Forelimb muscle (tissue), 1 donor: ENCODE measurements at regions not wholly inside any gene's neighbourhood (a gene's known extent, or its start where the extent isn't known, plus 50 kb on each side); places are given as distances from the start of the nearest gene placed in this dataset.
A peak's percentile ranks its signal among the peaks of the same experiment; 100 is the strongest.
"Not testable (repeated sequence)": the region's sequence is repeated elsewhere in the genome, so short reads cannot be mapped to it uniquely, and the experiment has no call there.

Source experiments
- DNase-seq: peaks from one replicate; pipeline ENCODE4 v3.0.0-alpha.2; 2013; ENCODE audit warnings: low read depth

DNA sequence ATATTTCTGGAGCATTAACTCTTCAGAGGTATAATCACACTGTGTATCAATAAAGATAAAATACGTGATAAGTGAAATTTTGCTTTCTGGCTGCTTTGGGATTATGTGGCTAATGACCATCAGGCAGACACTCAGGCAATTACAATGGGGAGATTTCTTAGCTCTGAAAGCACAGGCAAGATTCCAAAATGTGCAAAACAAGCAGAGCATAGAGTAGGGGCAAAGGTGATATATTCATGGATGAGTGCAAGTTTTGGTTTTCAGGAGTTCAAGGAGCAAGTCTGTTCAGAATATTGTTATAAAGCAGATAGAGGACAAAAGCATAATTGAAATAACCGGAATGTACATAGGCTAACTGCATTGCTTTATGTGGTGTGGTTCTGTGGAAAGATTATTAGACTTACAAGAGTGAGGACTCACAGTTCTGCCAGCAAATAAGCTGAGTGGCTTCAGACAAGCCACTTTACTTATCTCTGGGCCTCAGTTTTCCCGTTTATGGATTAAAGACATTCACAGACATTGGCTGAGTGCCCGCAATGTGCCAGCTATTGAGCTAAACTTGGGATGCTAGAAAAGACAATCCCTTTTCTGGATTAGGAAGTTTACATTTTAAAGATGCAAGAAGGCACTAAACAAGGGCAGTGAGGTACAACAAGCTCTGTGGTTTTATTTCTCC lies 945.6 kb upstream of the ARRDC3 start:
- no peak for DNase-seq

DNA sequence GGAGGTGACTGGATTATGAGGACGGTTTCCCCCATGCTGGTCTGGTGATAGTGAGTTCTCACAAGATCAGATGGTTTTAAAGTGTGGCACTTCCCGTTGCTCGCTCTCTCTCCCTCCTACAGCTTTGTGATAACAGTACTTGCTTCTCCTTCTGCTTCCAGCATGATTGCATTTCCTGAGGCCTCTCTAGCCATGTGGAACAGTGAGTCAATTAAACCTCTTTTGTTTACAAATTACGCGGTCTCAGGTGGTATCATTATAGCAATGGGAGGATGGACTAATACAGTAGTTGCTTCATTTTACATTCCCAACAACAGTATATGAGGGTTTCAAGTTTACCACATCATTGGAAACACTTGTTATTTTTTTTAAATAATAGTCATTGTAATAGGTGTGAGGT lies 937.3 kb upstream of the ARRDC3 start:
- DNase-seq: no peak

GRCh38 chr5:92313385-92313784 lies 930.3 kb upstream of the ARRDC3 start:
- DNase-seq: no peak

- DNase-seq: peak; percentile 35
These were observed 926.3 kb upstream of the ARRDC3 start for GRCh38 chr5:92309336-92309991.

DNA sequence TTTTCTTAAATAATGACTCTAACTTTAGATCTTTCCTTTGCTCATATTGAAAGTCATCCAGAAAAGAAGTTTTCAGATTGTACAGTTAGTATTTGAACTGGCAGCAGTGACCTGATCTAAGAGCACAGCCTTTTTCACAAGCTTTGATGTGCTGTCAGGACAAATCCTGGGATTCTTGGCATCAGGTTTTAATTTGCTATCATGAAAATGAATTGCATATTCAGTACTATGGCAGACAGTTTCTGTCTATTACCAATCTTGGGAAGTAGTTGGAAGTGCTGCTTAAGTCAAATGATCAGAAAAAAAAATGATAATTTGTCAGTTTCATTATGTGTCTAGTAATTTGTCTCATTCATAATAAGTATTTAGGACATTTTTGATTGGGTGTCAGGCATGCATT lies 925.6 kb upstream of the ARRDC3 start:
- no peak for DNase-seq

- not testable (repeated sequence) for DNase-seq
These were observed 919.2 kb upstream of the ARRDC3 start for GRCh38 chr5:92302356-92302755.

GRCh38 chr5:92283521-92283920 lies 900.4 kb upstream of the ARRDC3 start:
- no peak for DNase-seq

- DNase-seq: not testable (repeated sequence)
These were observed 888.6 kb upstream of the ARRDC3 start for GRCh38 chr5:92271750-92272149.

- no peak for DNase-seq
These were observed 885.2 kb upstream of the ARRDC3 start for GRCh38 chr5:92268343-92268742.

DNA sequence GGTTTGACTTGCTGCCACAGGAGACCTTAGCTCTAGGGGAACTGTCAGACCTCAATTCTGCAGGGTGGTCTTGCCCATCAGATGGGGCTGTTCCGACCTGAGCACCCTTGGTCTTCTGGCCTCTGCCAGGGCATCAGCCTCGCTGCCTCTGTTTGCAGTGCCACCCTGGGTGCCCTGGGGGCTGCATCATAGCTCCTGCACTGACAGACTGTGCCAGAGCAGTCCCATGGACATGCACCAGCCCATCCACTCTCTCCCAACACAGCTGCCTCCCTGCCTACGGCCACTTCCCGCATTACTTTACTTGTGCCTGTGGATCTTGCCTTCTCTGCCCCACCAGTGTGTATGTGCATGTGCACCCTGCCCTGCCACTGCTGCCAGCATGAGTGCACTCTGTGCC lies 884.7 kb upstream of the ARRDC3 start:
- DNase-seq: no peak

GRCh38 chr5:92265804-92266203 lies 882.7 kb upstream of the ARRDC3 start:
- DNase-seq: no peak

DNA sequence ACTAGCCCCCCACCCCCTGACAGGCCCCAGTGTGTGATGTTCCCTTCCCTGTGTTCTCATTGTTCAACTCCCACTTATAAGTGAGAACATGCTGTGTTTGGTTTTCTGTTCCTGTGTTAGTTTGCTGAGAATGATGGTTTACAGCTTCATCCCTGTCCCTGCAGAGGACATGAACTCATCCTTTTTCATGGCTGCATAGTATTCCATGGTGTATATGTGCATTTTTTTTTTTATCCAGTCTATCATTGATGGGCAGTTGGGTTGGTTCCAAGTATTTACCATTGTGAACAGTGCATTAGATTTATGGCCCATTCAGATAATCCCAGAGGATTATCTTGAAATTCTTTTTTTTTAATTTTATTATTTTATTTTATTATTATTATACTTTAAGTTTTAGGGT lies 872.5 kb upstream of the ARRDC3 start:
- not testable (repeated sequence) for DNase-seq

DNA sequence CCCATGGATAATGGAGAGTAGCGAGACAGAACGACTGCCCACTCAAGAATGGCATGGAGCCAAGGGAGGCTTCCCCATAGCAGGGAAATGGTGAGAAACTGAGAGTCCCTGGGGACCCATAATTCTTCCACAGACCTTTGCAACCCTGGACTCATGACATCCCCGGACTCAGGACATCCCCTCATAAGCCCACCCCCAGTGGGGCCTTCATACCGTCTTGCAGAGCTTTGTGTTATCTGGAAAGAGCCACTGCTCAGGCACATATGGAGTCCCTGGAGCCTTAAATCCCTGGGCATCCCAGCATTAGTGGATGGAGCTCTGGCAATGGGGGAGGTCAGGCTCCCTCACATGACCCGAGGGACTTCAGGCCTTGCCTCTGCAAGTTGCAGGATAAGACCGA lies 865.4 kb upstream of the ARRDC3 start:
- no peak for DNase-seq

DNA sequence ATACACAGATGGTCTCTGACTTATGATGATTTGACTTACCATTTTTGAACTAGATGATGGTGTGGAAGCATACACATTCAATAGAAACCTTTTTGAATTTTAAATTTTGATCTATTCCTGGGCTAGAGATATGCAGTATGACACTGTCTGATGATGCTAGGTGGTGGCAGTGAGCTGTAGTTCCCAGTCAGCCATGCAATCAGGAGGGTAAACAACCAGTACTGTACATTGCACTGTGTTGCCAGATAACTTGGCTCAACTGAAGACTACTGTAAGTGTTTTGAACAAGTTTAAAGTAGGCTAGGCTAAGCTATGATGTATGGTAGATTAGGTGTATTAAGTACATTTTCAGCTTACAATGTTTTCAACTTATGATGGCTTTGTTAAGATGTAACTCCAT lies 859.1 kb upstream of the ARRDC3 start:
- no peak for DNase-seq

DNA sequence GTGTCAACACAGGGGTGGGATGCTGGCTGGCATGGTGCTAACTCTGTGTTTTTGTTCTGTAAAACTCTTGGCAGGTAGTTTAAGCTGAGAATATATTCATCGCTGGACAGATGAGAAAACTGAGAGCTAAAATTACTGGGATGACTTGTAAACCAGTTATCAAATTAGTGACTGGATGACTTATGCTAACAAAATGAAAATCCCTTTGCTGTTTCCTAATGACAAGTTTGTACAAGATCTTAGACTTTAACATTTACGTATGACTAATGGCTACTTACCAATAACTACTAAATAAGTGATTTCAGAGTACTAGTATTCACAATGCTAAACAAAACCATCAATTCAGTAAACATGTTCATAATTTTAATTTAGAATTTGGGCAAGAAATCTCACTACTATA lies 854.8 kb upstream of the ARRDC3 start:
- no peak for DNase-seq

DNA sequence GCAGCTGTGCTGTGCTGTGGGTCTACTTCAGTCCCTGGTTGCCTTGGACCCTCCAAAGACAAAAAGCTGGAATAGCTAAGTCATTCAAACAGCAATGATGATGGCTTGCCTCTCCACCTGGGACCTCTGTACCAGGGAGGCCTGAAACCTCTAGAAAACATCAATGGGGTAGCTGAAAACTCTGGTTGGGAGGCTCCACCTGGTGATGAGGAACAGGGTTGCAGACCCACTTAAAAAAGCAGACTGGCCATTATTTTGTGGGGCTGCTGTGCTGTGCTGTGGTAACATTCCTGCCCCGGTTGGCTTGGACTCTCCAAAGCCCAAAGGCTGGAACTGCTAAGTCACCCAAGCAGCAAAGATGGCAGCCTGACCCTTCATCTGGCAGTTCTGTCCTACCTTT lies 839.3 kb upstream of the ARRDC3 start:
- no peak for DNase-seq

DNA sequence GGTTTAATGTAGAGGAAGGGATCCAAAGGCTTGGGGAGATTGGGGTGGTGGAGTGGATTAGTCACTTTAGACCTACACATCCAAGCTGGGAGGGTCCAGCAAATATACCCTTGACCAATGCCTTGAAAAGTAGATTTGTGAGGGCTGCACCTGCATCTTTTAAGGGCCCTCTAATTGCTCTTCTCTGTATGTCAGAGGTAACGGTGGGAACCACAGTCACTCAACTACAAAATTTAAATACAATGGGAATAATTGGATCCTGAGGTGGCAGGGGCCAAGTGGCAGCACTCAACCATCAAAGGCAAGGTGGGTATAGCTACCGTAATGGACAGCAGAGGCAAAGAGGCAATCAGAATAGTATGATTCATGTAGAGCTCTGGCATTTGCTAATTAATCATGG lies 833.7 kb upstream of the ARRDC3 start:
- DNase-seq: not testable (repeated sequence)

DNA sequence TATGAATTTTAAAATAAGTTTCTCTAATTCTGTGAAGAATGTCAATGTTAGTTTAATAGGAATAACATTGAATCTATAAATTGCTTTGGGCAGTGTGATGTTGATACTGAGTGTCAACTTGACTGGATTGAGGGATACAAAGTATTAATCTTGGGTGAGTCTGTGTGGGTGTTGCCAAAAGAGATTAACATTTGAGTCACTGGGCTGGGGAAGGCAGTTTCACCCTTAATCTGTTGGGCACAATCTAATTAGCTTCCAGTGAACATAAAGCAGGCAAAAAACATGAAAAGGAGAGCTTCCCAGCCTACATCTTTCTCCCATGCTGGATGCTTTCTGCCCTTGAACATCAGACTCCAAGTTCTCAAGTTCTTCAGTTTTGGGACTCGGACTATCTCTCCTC lies 832.0 kb upstream of the ARRDC3 start:
- no peak for DNase-seq

- no peak for DNase-seq
These were observed 825.1 kb upstream of the ARRDC3 start for GRCh38 chr5:92208265-92208664.

DNA sequence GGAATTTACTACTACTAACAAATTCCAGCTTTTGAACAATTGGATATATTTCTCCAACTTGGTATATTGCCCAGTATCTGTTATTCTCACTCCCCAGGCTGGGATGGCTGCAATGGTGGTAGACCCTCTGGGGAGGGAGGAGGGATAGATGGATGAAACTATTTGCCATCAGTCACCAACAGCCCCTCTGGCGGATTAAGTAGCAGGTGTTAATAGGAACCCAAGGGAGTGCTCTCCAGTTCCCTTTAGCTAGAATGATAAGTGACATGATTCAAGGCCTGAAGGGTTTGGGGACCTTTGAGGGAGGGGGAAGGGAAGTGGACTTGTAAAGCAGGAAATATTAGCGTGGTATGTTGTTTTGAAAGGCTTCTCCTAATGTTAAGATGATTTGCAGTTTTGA lies 824.0 kb upstream of the ARRDC3 start:
- DNase-seq: no peak

DNA sequence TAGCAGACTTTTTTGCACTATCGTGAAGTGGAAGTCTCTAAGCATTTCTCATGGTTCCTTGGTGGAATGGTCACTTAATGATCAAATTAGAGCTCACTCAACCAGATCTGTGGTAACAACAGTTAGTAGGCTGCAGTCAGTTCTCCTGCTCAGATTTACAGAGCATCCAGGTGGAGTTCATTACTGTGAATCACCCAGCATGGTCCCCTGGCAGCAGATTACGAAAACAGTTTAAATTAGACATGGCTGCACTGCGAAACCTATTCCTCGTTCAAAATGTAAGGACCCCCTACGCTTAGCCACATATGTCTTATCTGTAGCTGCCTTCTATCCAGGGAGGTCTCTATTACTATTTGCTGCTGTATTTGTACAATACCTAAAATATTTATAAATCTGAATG lies 823.6 kb upstream of the ARRDC3 start:
- no peak for DNase-seq

DNA sequence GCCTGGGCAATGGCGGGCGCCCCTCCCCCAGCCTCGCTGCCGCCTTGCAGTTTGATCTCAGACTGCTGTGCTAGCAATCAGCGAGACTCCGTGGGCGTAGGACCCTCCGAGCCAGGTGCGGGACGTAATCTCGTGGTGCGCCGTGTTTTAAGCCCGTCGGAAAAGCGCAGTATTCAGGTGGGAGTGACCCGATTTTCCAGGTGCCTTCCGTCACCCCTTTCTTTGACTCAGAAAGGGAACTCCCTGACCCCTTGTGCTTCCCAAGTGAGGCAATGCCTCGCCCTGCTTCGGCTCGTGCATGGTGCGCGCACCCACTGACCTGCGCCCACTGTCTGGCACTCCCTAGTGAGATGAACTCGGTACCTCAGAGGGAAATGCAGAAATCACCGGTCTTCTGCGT lies 815.9 kb upstream of the ARRDC3 start:
- DNase-seq: not testable (repeated sequence)

DNA sequence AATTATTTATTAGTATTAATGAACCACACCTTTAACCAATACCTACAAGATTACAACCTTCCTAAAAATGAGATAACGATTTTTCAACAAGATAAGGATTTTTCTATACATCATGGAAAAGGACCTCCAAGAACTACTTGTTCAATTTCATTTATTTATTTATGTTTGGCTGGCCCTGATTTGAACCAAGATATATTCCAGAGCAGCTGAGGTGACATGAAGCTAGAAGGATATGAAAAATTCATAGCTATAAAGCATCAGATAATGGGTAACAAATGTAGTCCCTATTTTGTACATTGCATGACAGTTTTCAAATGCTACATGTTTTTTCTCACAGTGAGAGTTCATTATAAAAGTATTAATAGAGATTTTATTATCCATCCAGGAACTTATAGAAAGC lies 798.5 kb upstream of the ARRDC3 start:
- DNase-seq: peak; percentile 4

- DNase-seq: no peak
These were observed 797.3 kb upstream of the ARRDC3 start for GRCh38 chr5:92180391-92180790.
